WTC11 (cell line): ENCODE measurements at regions not wholly inside any gene's neighbourhood (a gene's known extent, or its start where the extent isn't known, plus 50 kb on each side); places are given as distances from the start of the nearest gene placed in this dataset.

Experiments used
- ATAC-seq: fragments of 200-7000 bp; cut with Tn5 transposase; 2 replicates; pipeline ENCODE4 v1.10.0; 2021; ENCODE audit warnings: mild to moderate bottlenecking, moderate library complexity
- CTCF ChIA-PET: fragments of 300-600 bp; sonication (Branson Sonifier 250); formaldehyde crosslinking; loops from one replicate; lab custom pipeline; 2021; ENCODE audit warnings: antibody characterized with exemption; lab: Charles Lee
- POLR2A ChIA-PET: fragments of 350-600 bp; sonication (Branson Sonifier 250); formaldehyde crosslinking; loops from one replicate; lab custom pipeline; 2021; ENCODE audit warnings: antibody characterized with exemption; lab: Charles Lee
- DNase-seq: peaks from one replicate; pipeline ENCODE4 v3.0.0; 2021; ENCODE audit warnings: low spot score
- H3K27ac Mint-ChIP-seq: 2 replicates; pipeline ENCODE4 v1.8.0; 2021; ENCODE audit warnings: mixed read lengths
- H3K27me3 Mint-ChIP-seq: 2 replicates; pipeline ENCODE4 v1.8.0; 2021; ENCODE audit warnings: low read depth, mild to moderate bottlenecking, moderate library complexity, mixed read lengths
- H3K36me3 Mint-ChIP-seq: 2 replicates; pipeline ENCODE4 v1.8.0; 2021; ENCODE audit warnings: mixed read lengths
- H3K4me1 Mint-ChIP-seq: 2 replicates; pipeline ENCODE4 v1.8.0; 2022; ENCODE audit warnings: mixed read lengths
- H3K4me3 Mint-ChIP-seq: 2 replicates; pipeline ENCODE4 v1.8.0; 2021; ENCODE audit warnings: mild to moderate bottlenecking, moderate library complexity, mixed read lengths
- H3K9me3 Mint-ChIP-seq: 2 replicates; pipeline ENCODE4 v1.8.0; 2021; ENCODE audit warnings: mixed read lengths
- CBFB ChIP-seq: sonication (generic); formaldehyde crosslinking; IDR thresholded peaks from 2 replicates; pipeline ENCODE4 v1.8.1; 2022; ENCODE audit warnings: mild to moderate bottlenecking, low read depth, missing genetic modification reagents
- EMX1 ChIP-seq: fragments of 250-450 bp; sonication (Bioruptor Pico); IDR thresholded peaks from 2 replicates; pipeline ENCODE4 v1.8.0; 2021; ENCODE audit warnings: mild to moderate bottlenecking
- ETV6 ChIP-seq: sonication (generic); formaldehyde crosslinking; IDR thresholded peaks from 2 replicates; pipeline ENCODE4 v1.8.1; 2022; ENCODE audit warnings: mild to moderate bottlenecking, missing genetic modification reagents
- GRHL2 ChIP-seq: fragments of 250-450 bp; sonication (Bioruptor Pico); IDR thresholded peaks from 2 replicates; pipeline ENCODE4 v1.8.0; 2022; ENCODE audit warnings: mild to moderate bottlenecking, moderate library complexity; ENCODE audit not compliant: insufficient replicate concordance, severe bottlenecking
- HMGXB4 ChIP-seq: sonication (generic); formaldehyde crosslinking; IDR thresholded peaks from 2 replicates; pipeline ENCODE4 v1.8.1; 2023; ENCODE audit warnings: mild to moderate bottlenecking, moderate library complexity, missing genetic modification reagents
- JUN ChIP-seq: sonication (generic); formaldehyde crosslinking; IDR thresholded peaks from 2 replicates; pipeline ENCODE4 v1.8.0; 2023; ENCODE audit warnings: mild to moderate bottlenecking, missing genetic modification reagents
- NFATC4 ChIP-seq: fragments of 250-450 bp; sonication (Bioruptor Pico); IDR thresholded peaks from 2 replicates; pipeline ENCODE4 v1.9.0; 2021; ENCODE audit warnings: mild to moderate bottlenecking
- SMAD4 ChIP-seq: sonication (generic); formaldehyde crosslinking; IDR thresholded peaks from 2 replicates; pipeline ENCODE4 v1.8.0; 2022; ENCODE audit warnings: mild to moderate bottlenecking, missing genetic modification reagents
- STAT6 ChIP-seq: sonication (generic); formaldehyde crosslinking; conservative IDR thresholded peaks from 2 replicates; pipeline ENCODE4 v1.8.1; 2023; ENCODE audit warnings: mild to moderate bottlenecking, low read depth, missing genetic modification reagents, moderate library complexity
- TEAD4 ChIP-seq: sonication (generic); formaldehyde crosslinking; IDR thresholded peaks from 2 replicates; pipeline ENCODE4 v1.8.0; 2022; ENCODE audit warnings: mild to moderate bottlenecking, missing genetic modification reagents
- ZNF219 ChIP-seq: sonication (generic); formaldehyde crosslinking; IDR thresholded peaks from 2 replicates; pipeline ENCODE4 v1.8.0; 2023; ENCODE audit warnings: missing genetic modification reagents, mild to moderate bottlenecking, borderline replicate concordance
- ZNF232 ChIP-seq: sonication (generic); formaldehyde crosslinking; IDR thresholded peaks from 2 replicates; pipeline ENCODE4 v1.8.0; 2022; ENCODE audit warnings: mild to moderate bottlenecking, missing genetic modification reagents
- ZNF396 ChIP-seq: fragments of 250-450 bp; sonication (Bioruptor Pico); IDR thresholded peaks from 2 replicates; pipeline ENCODE4 v1.8.0; 2021; ENCODE audit warnings: mild to moderate bottlenecking, moderate library complexity, borderline replicate concordance
- TF ChIP-seq, protein P1 (sequence below): fragments of 250-450 bp; sonication (Bioruptor Pico); IDR thresholded peaks from 2 replicates; pipeline ENCODE4 v1.8.0; 2021; ENCODE audit warnings: mild to moderate bottlenecking
- TF ChIP-seq, protein P2 (sequence below): sonication (generic); formaldehyde crosslinking; IDR thresholded peaks from 2 replicates; pipeline ENCODE4 v1.8.0; 2022; ENCODE audit warnings: mild to moderate bottlenecking, missing genetic modification reagents
- TF ChIP-seq, protein P3 (sequence below): sonication (generic); formaldehyde crosslinking; IDR thresholded peaks from 2 replicates; pipeline ENCODE4 v1.8.1; 2023; ENCODE audit warnings: mild to moderate bottlenecking, missing genetic modification reagents
- TF ChIP-seq, protein P4 (sequence below): fragments of 200-600 bp; IDR thresholded peaks from 2 replicates; pipeline ENCODE4 v1.8.0; 2022; ENCODE audit warnings: antibody characterized with exemption

DNA sequence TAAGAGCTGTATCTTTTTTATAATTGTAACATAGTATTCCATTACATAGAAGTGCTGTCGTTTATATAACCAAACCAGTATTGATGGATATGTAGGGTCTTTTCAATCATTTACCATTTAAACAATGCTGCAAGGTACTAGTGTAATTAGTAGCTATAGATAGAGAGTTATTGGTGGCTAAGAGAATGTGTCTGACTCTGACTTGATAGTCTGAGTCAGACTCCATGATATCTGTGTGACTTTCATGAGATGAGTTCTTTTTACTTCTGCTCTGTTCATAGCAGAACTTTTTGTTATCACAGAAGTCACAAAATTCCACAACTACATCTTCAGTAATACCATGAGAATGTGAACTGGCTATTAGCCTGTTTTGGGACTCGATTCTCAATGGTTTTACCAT, 150.6 kb downstream of the FHIP1A start:
- no peaks in the 10 kb centered on the region for H3K9me3 Mint-ChIP-seq
- CTCF ChIA-PET: no interaction called here
- no peaks in the 10 kb centered on the region for H3K36me3 Mint-ChIP-seq
- no peak for ATAC-seq
- POLR2A ChIA-PET: no interaction called here
- no peak overlapping the region for H3K27ac Mint-ChIP-seq
- H3K4me1 Mint-ChIP-seq: peaks cover 28% of the 10 kb centered on the region
- no peak for DNase-seq
- TF ChIP-seq, protein P1, sequence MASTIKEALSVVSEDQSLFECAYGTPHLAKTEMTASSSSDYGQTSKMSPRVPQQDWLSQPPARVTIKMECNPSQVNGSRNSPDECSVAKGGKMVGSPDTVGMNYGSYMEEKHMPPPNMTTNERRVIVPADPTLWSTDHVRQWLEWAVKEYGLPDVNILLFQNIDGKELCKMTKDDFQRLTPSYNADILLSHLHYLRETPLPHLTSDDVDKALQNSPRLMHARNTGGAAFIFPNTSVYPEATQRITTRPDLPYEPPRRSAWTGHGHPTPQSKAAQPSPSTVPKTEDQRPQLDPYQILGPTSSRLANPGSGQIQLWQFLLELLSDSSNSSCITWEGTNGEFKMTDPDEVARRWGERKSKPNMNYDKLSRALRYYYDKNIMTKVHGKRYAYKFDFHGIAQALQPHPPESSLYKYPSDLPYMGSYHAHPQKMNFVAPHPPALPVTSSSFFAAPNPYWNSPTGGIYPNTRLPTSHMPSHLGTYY (CRISPR knock-in tag): no peak
- TF ChIP-seq ETV6 (CRISPR knock-in tag) (no peak), JUN (CRISPR knock-in tag) (no peak), SMAD4 (CRISPR knock-in tag) (no peak), ZNF396 (CRISPR knock-in tag) (no peak), ZNF232 (CRISPR knock-in tag) (no peak), STAT6 (no peak), TEAD4 (CRISPR knock-in tag) (no peak), GRHL2 (no peak), NFATC4 (CRISPR knock-in tag) (no peak), HMGXB4 (CRISPR knock-in tag) (no peak), CBFB (CRISPR knock-in tag) (no peak), ZNF219 (CRISPR knock-in tag) (no peak), EMX1 (CRISPR knock-in tag) (no peak)
- TF ChIP-seq, protein P2, sequence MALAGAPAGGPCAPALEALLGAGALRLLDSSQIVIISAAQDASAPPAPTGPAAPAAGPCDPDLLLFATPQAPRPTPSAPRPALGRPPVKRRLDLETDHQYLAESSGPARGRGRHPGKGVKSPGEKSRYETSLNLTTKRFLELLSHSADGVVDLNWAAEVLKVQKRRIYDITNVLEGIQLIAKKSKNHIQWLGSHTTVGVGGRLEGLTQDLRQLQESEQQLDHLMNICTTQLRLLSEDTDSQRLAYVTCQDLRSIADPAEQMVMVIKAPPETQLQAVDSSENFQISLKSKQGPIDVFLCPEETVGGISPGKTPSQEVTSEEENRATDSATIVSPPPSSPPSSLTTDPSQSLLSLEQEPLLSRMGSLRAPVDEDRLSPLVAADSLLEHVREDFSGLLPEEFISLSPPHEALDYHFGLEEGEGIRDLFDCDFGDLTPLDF (CRISPR knock-in tag): no peak
- TF ChIP-seq, protein P3, sequence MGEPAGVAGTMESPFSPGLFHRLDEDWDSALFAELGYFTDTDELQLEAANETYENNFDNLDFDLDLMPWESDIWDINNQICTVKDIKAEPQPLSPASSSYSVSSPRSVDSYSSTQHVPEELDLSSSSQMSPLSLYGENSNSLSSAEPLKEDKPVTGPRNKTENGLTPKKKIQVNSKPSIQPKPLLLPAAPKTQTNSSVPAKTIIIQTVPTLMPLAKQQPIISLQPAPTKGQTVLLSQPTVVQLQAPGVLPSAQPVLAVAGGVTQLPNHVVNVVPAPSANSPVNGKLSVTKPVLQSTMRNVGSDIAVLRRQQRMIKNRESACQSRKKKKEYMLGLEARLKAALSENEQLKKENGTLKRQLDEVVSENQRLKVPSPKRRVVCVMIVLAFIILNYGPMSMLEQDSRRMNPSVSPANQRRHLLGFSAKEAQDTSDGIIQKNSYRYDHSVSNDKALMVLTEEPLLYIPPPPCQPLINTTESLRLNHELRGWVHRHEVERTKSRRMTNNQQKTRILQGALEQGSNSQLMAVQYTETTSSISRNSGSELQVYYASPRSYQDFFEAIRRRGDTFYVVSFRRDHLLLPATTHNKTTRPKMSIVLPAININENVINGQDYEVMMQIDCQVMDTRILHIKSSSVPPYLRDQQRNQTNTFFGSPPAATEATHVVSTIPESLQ: no peak
- TF ChIP-seq, protein P4, sequence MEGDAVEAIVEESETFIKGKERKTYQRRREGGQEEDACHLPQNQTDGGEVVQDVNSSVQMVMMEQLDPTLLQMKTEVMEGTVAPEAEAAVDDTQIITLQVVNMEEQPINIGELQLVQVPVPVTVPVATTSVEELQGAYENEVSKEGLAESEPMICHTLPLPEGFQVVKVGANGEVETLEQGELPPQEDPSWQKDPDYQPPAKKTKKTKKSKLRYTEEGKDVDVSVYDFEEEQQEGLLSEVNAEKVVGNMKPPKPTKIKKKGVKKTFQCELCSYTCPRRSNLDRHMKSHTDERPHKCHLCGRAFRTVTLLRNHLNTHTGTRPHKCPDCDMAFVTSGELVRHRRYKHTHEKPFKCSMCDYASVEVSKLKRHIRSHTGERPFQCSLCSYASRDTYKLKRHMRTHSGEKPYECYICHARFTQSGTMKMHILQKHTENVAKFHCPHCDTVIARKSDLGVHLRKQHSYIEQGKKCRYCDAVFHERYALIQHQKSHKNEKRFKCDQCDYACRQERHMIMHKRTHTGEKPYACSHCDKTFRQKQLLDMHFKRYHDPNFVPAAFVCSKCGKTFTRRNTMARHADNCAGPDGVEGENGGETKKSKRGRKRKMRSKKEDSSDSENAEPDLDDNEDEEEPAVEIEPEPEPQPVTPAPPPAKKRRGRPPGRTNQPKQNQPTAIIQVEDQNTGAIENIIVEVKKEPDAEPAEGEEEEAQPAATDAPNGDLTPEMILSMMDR: no peak
- H3K4me3 Mint-ChIP-seq: no peak overlapping the region
- H3K27me3 Mint-ChIP-seq: no peaks in the 10 kb centered on the region
